K562 (cell line): ENCODE measurements at regions not wholly inside any gene's neighbourhood (a gene's known extent, or its start where the extent isn't known, plus 50 kb on each side); places are given as distances from the start of the nearest gene placed in this dataset.
"Not testable (repeated sequence)": the region's sequence is repeated elsewhere in the genome, so short reads cannot be mapped to it uniquely, and the experiment has no call there.

ENCODE experiments used
- DPF2 ChIP-seq: fragments of 450-650 bp; IDR thresholded peaks from 2 replicates; pipeline ENCODE4 v1.6.1; 2016
- HDAC8 ChIP-seq: fragments of 450-650 bp; IDR thresholded peaks from 2 replicates; pipeline ENCODE4 v1.6.1; 2016; ENCODE audit warnings: mild to moderate bottlenecking, missing genetic modification characterization, moderate library complexity, missing compliant biosample characterization
- HNRNPK ChIP-seq: fragments of 200-400 bp; formaldehyde crosslinking; IDR thresholded peaks from one replicate; pipeline ENCODE4 v1.6.1; 2018; ENCODE audit warnings: mild to moderate bottlenecking, low read depth, low read length; ENCODE audit not compliant: poor library complexity, severe bottlenecking
- PTRF ChIP-seq: fragments of 450-650 bp; IDR thresholded peaks from 2 replicates; pipeline ENCODE4 v1.6.1; 2016; ENCODE audit warnings: mild to moderate bottlenecking, missing genetic modification characterization, missing compliant biosample characterization
- SP2 ChIP-seq: IDR thresholded peaks from 2 replicates; pipeline ENCODE4 v1.6.1; 2011; ENCODE audit warnings: mild to moderate bottlenecking, low read depth, low read length, moderate library complexity; ENCODE audit not compliant: poor library complexity, severe bottlenecking; ENCODE audit errors: extremely low read depth
- YY1 ChIP-seq, 3 experiments: IDR thresholded peaks; 2 replicates each; pipeline ENCODE4 v1.6.1; 2011; ENCODE audit warnings: low read length in 2 of 3, mild to moderate bottlenecking in 2 of 3, moderate library complexity in 2 of 3, borderline replicate concordance in 1 of 3, control low read depth in 1 of 3, low read depth in 1 of 3; ENCODE audit not compliant: insufficient read depth in 3 of 3, insufficient replicate concordance in 2 of 3, control insufficient read depth in 1 of 3, insufficient read length in 1 of 3; ENCODE audit errors: extremely low read depth in 1 of 3
- TF ChIP-seq, protein P1 (sequence below): IDR thresholded peaks from 2 replicates; pipeline ENCODE4 v1.6.1; 2012; ENCODE audit warnings: low read depth, low read length, improper control_type of control experiment, borderline replicate concordance
- TF ChIP-seq, protein P2 (sequence below), 3 experiments: IDR thresholded peaks in 2 of 3; conservative IDR thresholded peaks in 1 of 3; 2 replicates each; pipeline ENCODE4 v1.5.1; 2011 to 2012; ENCODE audit warnings: low read length in 3 of 3, mild to moderate bottlenecking in 3 of 3, control low read depth in 2 of 3, improper control_type of control experiment in 1 of 3, inconsistent platforms in 1 of 3, low read depth in 1 of 3, mixed read lengths in 1 of 3, moderate library complexity in 1 of 3; ENCODE audit not compliant: insufficient read depth in 2 of 3

- TF ChIP-seq, protein P1, sequence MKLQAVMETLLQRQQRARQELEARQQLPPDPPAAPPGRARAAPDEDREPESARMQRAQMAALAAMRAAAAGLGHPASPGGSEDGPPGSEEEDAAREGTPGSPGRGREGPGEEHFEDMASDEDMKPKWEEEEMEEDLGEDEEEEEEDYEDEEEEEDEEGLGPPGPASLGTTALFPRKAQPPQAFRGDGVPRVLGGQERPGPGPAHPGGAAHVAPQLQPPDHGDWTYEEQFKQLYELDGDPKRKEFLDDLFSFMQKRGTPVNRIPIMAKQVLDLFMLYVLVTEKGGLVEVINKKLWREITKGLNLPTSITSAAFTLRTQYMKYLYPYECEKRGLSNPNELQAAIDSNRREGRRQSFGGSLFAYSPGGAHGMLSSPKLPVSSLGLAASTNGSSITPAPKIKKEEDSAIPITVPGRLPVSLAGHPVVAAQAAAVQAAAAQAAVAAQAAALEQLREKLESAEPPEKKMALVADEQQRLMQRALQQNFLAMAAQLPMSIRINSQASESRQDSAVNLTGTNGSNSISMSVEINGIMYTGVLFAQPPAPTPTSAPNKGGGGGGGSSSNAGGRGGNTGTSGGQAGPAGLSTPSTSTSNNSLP = not testable (repeated sequence)
- TF ChIP-seq HDAC8 (tag); YY1 (IDR thresholded peaks at IDR 0.05; ENCODE audit: borderline replicate concordance in 1 of 3, control insufficient read depth in 1 of 3, extremely low read depth in 1 of 3, insufficient read depth in 3 of 3, insufficient read length in 1 of 3, insufficient replicate concordance in 2 of 3, low read depth in 1 of 3, low read length in 2 of 3); DPF2; SP2; PTRF (tag); HNRNPK: not testable (repeated sequence)
- TF ChIP-seq, protein P2, sequence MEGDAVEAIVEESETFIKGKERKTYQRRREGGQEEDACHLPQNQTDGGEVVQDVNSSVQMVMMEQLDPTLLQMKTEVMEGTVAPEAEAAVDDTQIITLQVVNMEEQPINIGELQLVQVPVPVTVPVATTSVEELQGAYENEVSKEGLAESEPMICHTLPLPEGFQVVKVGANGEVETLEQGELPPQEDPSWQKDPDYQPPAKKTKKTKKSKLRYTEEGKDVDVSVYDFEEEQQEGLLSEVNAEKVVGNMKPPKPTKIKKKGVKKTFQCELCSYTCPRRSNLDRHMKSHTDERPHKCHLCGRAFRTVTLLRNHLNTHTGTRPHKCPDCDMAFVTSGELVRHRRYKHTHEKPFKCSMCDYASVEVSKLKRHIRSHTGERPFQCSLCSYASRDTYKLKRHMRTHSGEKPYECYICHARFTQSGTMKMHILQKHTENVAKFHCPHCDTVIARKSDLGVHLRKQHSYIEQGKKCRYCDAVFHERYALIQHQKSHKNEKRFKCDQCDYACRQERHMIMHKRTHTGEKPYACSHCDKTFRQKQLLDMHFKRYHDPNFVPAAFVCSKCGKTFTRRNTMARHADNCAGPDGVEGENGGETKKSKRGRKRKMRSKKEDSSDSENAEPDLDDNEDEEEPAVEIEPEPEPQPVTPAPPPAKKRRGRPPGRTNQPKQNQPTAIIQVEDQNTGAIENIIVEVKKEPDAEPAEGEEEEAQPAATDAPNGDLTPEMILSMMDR (IDR thresholded peaks at IDR 0.05 in 2 of 3, conservative IDR thresholded peaks at IDR 0.05 in 1 of 3; ENCODE audit: insufficient read depth in 2 of 3, low read depth in 1 of 3, low read length in 3 of 3) = not testable (repeated sequence)
These were observed 88.4 kb downstream of the FAM47C start for GRCh38 chrX:37096422-37097124.
